CD14-positive monocyte (primary cell): ENCODE measurements at regions not wholly inside any gene's neighbourhood (a gene's known extent, or its start where the extent isn't known, plus 50 kb on each side); places are given as distances from the start of the nearest gene placed in this dataset.

Experiments
- DNase-seq, 3 donors: peaks; one replicate each; pipeline ENCODE4 v3.0.0-alpha.2; 2011 to 2022
- H2AFZ ChIP-seq: 2 replicates; pipeline ENCODE4 v1.6.0; 2012; ENCODE audit warnings: mild to moderate bottlenecking, low read depth, low read length, inconsistent platforms; ENCODE audit not compliant: insufficient read depth, poor library complexity, severe bottlenecking
- H3K27ac ChIP-seq, 2 donors: 1 replicate in 1 of 2; 2 replicates in 1 of 2; pipeline ENCODE4 v1.5.1; 2012 to 2013; ENCODE audit warnings: low read length in 2 of 2, control low read depth in 1 of 2, inconsistent platforms in 1 of 2, low read depth in 1 of 2, mild to moderate bottlenecking in 1 of 2
- H3K27me3 ChIP-seq, 2 donors: one replicate each; pipeline versions ENCODE4 v1.6.0 to v1.6.1; 2011 to 2013; ENCODE audit warnings: low read length in 2 of 2; ENCODE audit not compliant: control insufficient read depth in 2 of 2, insufficient read depth in 2 of 2
- H3K36me3 ChIP-seq, 2 donors: replicated peaks in 1 of 2; 1 replicate in 1 of 2; 2 replicates in 1 of 2; pipeline versions ENCODE4 v1.5.1 to v1.6.1; 2012 to 2013; ENCODE audit warnings: low read length in 2 of 2, control low read depth in 1 of 2, inconsistent platforms in 1 of 2, mild to moderate bottlenecking in 1 of 2; ENCODE audit not compliant: insufficient read depth in 2 of 2, control insufficient read depth in 1 of 2
- H3K4me1 ChIP-seq, 2 donors: 1 replicate in 1 of 2; 2 replicates in 1 of 2; pipeline versions ENCODE4 v1.5.1 to v1.6.1; 2012 to 2013; ENCODE audit warnings: low read length in 2 of 2, control low read depth in 1 of 2, inconsistent platforms in 1 of 2, mild to moderate bottlenecking in 1 of 2, moderate library complexity in 1 of 2; ENCODE audit not compliant: insufficient read depth in 2 of 2, control insufficient read depth in 1 of 2
- H3K4me2 ChIP-seq: replicated peaks from 2 replicates; pipeline ENCODE3; 2012; ENCODE audit warnings: low read length, moderate library complexity, mild to moderate bottlenecking; ENCODE audit not compliant: poor library complexity, severe bottlenecking; ENCODE audit errors: extremely low read depth
- H3K4me3 ChIP-seq, 3 experiments: fragments of 200-600 bp in 1 of 3; sonication (generic) in 1 of 3; replicated peaks in 1 of 3; 1 replicate in 2 of 3; 2 replicates in 1 of 3; pipeline ENCODE4 v1.5.1; 2011 to 2013; ENCODE audit warnings: low read length in 3 of 3, mild to moderate bottlenecking in 3 of 3, control low read depth in 2 of 3, low read depth in 2 of 3, inconsistent platforms in 1 of 3, moderate library complexity in 1 of 3
- H3K79me2 ChIP-seq: 2 replicates; pipeline ENCODE4 v1.6.0; 2012; ENCODE audit warnings: mild to moderate bottlenecking, control low read depth, inconsistent platforms, low read length, moderate library complexity; ENCODE audit not compliant: insufficient read depth
- H3K9ac ChIP-seq: 2 replicates; pipeline ENCODE4 v1.6.0; 2017; ENCODE audit warnings: low read length, mild to moderate bottlenecking; ENCODE audit not compliant: insufficient read depth, poor library complexity, severe bottlenecking
- H3K9me3 ChIP-seq, 2 donors: replicated peaks in 1 of 2; 1 replicate in 1 of 2; 2 replicates in 1 of 2; pipeline versions ENCODE4 v1.5.1 to v1.6.1; 2012 to 2013; ENCODE audit warnings: low read length in 2 of 2, control low read depth in 1 of 2; ENCODE audit not compliant: control insufficient read depth in 1 of 2, insufficient read depth in 1 of 2
- H4K20me1 ChIP-seq: 2 replicates; pipeline ENCODE4 v1.6.0; 2012; ENCODE audit warnings: mild to moderate bottlenecking, low read length, control low read depth, moderate library complexity; ENCODE audit not compliant: insufficient read depth
- H3K27ac Mint-ChIP-seq, 7 donors: one replicate each; pipeline ENCODE4 v1.8.0; 2020; ENCODE audit warnings: mild to moderate bottlenecking in 7 of 7, mixed read lengths in 7 of 7, moderate library complexity in 6 of 7, inconsistent platforms in 2 of 7
- H3K27me3 Mint-ChIP-seq, 3 donors: one replicate each; pipeline ENCODE4 v1.8.0; 2021 to 2022; ENCODE audit warnings: low read depth in 3 of 3, mild to moderate bottlenecking in 3 of 3, mixed read lengths in 3 of 3, moderate library complexity in 3 of 3, inconsistent platforms in 1 of 3
- H3K36me3 Mint-ChIP-seq, 2 donors: one replicate each; pipeline ENCODE4 v1.8.0; 2020; ENCODE audit warnings: mixed read lengths in 2 of 2, inconsistent platforms in 1 of 2, mild to moderate bottlenecking in 1 of 2
- H3K4me1 Mint-ChIP-seq: one replicate; pipeline ENCODE4 v1.8.0; 2020; ENCODE audit warnings: mild to moderate bottlenecking, mixed read lengths
- H3K4me3 Mint-ChIP-seq, 2 donors: one replicate each; pipeline ENCODE4 v1.8.0; 2020; ENCODE audit warnings: mild to moderate bottlenecking in 2 of 2, mixed read lengths in 2 of 2, moderate library complexity in 1 of 2
- H3K9me3 Mint-ChIP-seq, 7 donors: one replicate each; pipeline ENCODE4 v1.8.0; 2020 to 2022; ENCODE audit warnings: mixed read lengths in 7 of 7, mild to moderate bottlenecking in 6 of 7, moderate library complexity in 6 of 7, inconsistent platforms in 2 of 7
- CTCF ChIP-seq: fragments of 200-600 bp; IDR thresholded peaks from one replicate; pipeline ENCODE4 v1.8.0; 2022; ENCODE audit warnings: antibody characterized with exemption, mild to moderate bottlenecking
- WGBS: methylation state at CpG from one replicate; pipeline ENCODE4 v1.1.5; 2013; ENCODE audit warnings: missing lambda C conversion rate; ENCODE audit not compliant: insufficient coverage; 5-methylcytosine and 5-hydroxymethylcytosine counted together
- intact Hi-C, 2 donors: fragments of 100-400 bp; cut with micrococcal nuclease; formaldehyde crosslinking; loops; one replicate each; pipeline versions ENCODE4 v1.15.0 to v1.15.1; 2023

GRCh38 chr9:22893196-22893843, 446.7 kb downstream of the DMRTA1 start:
- H3K4me1 ChIP-seq, result no peaks in the 10 kb centered on the region
- no peak for TF ChIP-seq CTCF
- 100% methylated on average over 1 of the region's 4 CpGs for WGBS
- no peak overlapping the region for H3K4me3 ChIP-seq
- Mint-ChIP-seq H3K27me3 (no peaks in the 10 kb centered on the region), H3K27ac (no peak overlapping the region), H3K9me3 (peaks cover 0 to 6% (median 0%) of the 10 kb centered on the region in 7 donors), H3K4me3 (no peak overlapping the region), H3K4me1 (no peaks in the 10 kb centered on the region), H3K36me3 (no peaks in the 10 kb centered on the region)
- H3K27ac ChIP-seq, result no peak overlapping the region
- H3K9ac ChIP-seq, result no peak overlapping the region
- no peak for DNase-seq
- H3K9me3 ChIP-seq, result no peaks in the 10 kb centered on the region
- no peak overlapping the region for H2AFZ ChIP-seq
- intact Hi-C loops, result no loop called here
- no peaks in the 10 kb centered on the region for H3K79me2 ChIP-seq
- H3K27me3 ChIP-seq, result no peaks in the 10 kb centered on the region
- H3K36me3 ChIP-seq, result no peaks in the 10 kb centered on the region
- no peaks in the 10 kb centered on the region for H4K20me1 ChIP-seq
- H3K4me2 ChIP-seq, result no peak overlapping the region

GRCh38 chr9:22898591-22898990, 452.0 kb downstream of the DMRTA1 start:
- H3K27me3 ChIP-seq, result no peaks in the 10 kb centered on the region
- no peaks in the 10 kb centered on the region for H3K4me1 Mint-ChIP-seq
- no peaks in the 10 kb centered on the region for H3K4me1 ChIP-seq
- H3K27ac ChIP-seq, result no peak overlapping the region
- DNase-seq, result no peak
- H3K27ac Mint-ChIP-seq, result no peak overlapping the region
- intact Hi-C loops, result no loop called here
- H4K20me1 ChIP-seq, result no peaks in the 10 kb centered on the region
- TF ChIP-seq CTCF, result no peak
- H3K36me3 ChIP-seq, result no peaks in the 10 kb centered on the region
- H3K36me3 Mint-ChIP-seq, result no peaks in the 10 kb centered on the region
- H3K4me3 Mint-ChIP-seq, result no peak overlapping the region
- no peak overlapping the region for H2AFZ ChIP-seq
- no peak overlapping the region for H3K4me3 ChIP-seq
- no peak overlapping the region for H3K4me2 ChIP-seq
- no peaks in the 10 kb centered on the region for H3K27me3 Mint-ChIP-seq
- H3K9me3 Mint-ChIP-seq, result peaks cover 0 to 2% (median 0%) of the 10 kb centered on the region in 7 donors
- no peaks in the 10 kb centered on the region for H3K79me2 ChIP-seq
- WGBS, result no CpG with 5 or more reads among the region's 4 CpGs
- H3K9ac ChIP-seq, result no peak overlapping the region
- no peaks in the 10 kb centered on the region for H3K9me3 ChIP-seq
